PFSK-1 (cell line): ENCODE measurements at regions not wholly inside any gene's neighbourhood (a gene's known extent, or its start where the extent isn't known, plus 50 kb on each side); places are given as distances from the start of the nearest gene placed in this dataset.

Experiments used
- FOXP2 ChIP-seq: optimal IDR thresholded peaks from 2 replicates; pipeline ENCODE3; 2011; ENCODE audit warnings: borderline replicate concordance, control low read depth, inconsistent platforms; ENCODE audit not compliant: insufficient read depth; ENCODE audit errors: extremely low read length, extremely low read depth
- POLR2AphosphoS5 ChIP-seq: IDR thresholded peaks from 2 replicates; pipeline ENCODE4 v1.6.1; 2012; ENCODE audit warnings: low read depth, mild to moderate bottlenecking, control low read depth, low read length, moderate library complexity
- REST ChIP-seq, 2 experiments: IDR thresholded peaks; 2 replicates each; pipeline versions ENCODE4 v1.6.1 to v1.8.0; 2011 to 2012; ENCODE audit warnings: low read depth in 2 of 2, low read length in 2 of 2, control low read depth in 1 of 2, inconsistent platforms in 1 of 2, mild to moderate bottlenecking in 1 of 2, moderate library complexity in 1 of 2; ENCODE audit not compliant: insufficient read depth in 1 of 2
- SIN3A ChIP-seq: IDR thresholded peaks from 2 replicates; pipeline ENCODE4 v1.6.1; 2012; ENCODE audit warnings: mild to moderate bottlenecking, low read length, moderate library complexity, borderline replicate concordance; ENCODE audit not compliant: insufficient read depth
- TAF1 ChIP-seq: IDR thresholded peaks from 2 replicates; pipeline ENCODE4 v1.6.1; 2012; ENCODE audit warnings: low read length, control low read depth, borderline replicate concordance; ENCODE audit not compliant: insufficient read depth

- TF ChIP-seq TAF1 (no peak), SIN3A (no peak), POLR2AphosphoS5 (no peak), REST (IDR thresholded peaks at IDR 0.05; ENCODE audit: insufficient read depth in 1 of 2, low read depth in 2 of 2, low read length in 2 of 2) (no peak), FOXP2 (no peak)
Measured at GRCh38 chr1:229094476-229095311, 176.2 kb upstream of the RAB4A start.

- no peak for TF ChIP-seq FOXP2
- TF ChIP-seq TAF1 = no peak
- TF ChIP-seq SIN3A = no peak
- no peak for TF ChIP-seq REST (IDR thresholded peaks at IDR 0.05; ENCODE audit: insufficient read depth in 1 of 2, low read depth in 2 of 2, low read length in 2 of 2)
- no peak for TF ChIP-seq POLR2AphosphoS5
Measured at GRCh38 chr1:229095325-229095724, 175.6 kb upstream of the RAB4A start.

DNA sequence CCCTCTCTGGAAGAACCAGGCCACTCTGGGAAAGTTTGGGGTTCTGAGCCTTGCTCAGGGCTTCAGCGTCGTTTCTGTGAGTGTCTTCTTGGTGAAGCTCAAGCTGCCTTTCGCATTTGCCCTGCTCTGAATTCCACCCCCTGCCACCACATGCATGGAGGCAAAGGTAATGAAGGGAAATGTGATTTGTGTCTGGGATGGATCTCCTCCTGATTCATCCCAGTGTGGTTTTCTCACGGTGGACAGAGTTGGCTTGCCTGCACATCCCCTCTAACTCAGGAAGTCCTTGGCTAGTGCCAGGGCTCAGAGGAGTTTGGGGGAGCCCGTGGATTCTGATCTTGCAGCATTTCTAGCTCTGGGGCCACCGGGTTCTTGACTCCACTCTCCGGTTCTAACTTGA, 173.6 kb upstream of the RAB4A start:
- no peak for TF ChIP-seq POLR2AphosphoS5
- no peak for TF ChIP-seq FOXP2
- TF ChIP-seq SIN3A = no peak
- TF ChIP-seq REST (IDR thresholded peaks at IDR 0.05; ENCODE audit: insufficient read depth in 1 of 2, low read depth in 2 of 2, low read length in 2 of 2) = no peak
- no peak for TF ChIP-seq TAF1

- TF ChIP-seq SIN3A = no peak
- peak in 1 of 2 experiments; percentile 74; a peak in 1 of 4 replicates for TF ChIP-seq REST (IDR thresholded peaks at IDR 0.05; ENCODE audit: insufficient read depth in 1 of 2, low read depth in 2 of 2, low read length in 2 of 2)
Measured at GRCh38 chr1:229098361-229098760, 172.6 kb upstream of the RAB4A start.

GRCh38 chr1:229098903-229099578, 171.9 kb upstream of the RAB4A start:
- no peak for TF ChIP-seq POLR2AphosphoS5
- no peak for TF ChIP-seq SIN3A
- no peak for TF ChIP-seq REST (IDR thresholded peaks at IDR 0.05; ENCODE audit: insufficient read depth in 1 of 2, low read depth in 2 of 2, low read length in 2 of 2)
- no peak for TF ChIP-seq TAF1
- no peak for TF ChIP-seq FOXP2
